H9 (cell line): ENCODE measurements at regions not wholly inside any gene's neighbourhood (a gene's known extent, or its start where the extent isn't known, plus 50 kb on each side); places are given as distances from the start of the nearest gene placed in this dataset.

Source experiments
- DNase-seq: peaks from one replicate; pipeline ENCODE4 v3.0.0-alpha.2; 2017
- H2AFZ ChIP-seq: one replicate; pipeline ENCODE4 v1.6.1; 2013; ENCODE audit warnings: mild to moderate bottlenecking, low read length, control low read depth, moderate library complexity
- H2AK5ac ChIP-seq: 2 replicates; pipeline ENCODE4 v1.6.1; 2013; ENCODE audit warnings: low read length, control low read depth, mixed read lengths; ENCODE audit not compliant: insufficient read length
- H2BK120ac ChIP-seq: one replicate; pipeline ENCODE4 v1.6.1; 2013; ENCODE audit warnings: low read depth, mild to moderate bottlenecking, low read length, control low read depth, inconsistent platforms; ENCODE audit not compliant: poor library complexity, severe bottlenecking
- H2BK12ac ChIP-seq: 2 replicates; pipeline ENCODE4 v1.6.1; 2013; ENCODE audit warnings: low read length, control low read depth, mixed read lengths, low read depth; ENCODE audit not compliant: insufficient read length
- H2BK15ac ChIP-seq: 2 replicates; pipeline ENCODE4 v1.6.1; 2013; ENCODE audit warnings: low read depth, low read length, control low read depth
- H2BK20ac ChIP-seq: one replicate; pipeline ENCODE4 v1.6.1; 2013; ENCODE audit warnings: low read depth, mild to moderate bottlenecking, low read length, control low read depth, inconsistent platforms; ENCODE audit not compliant: poor library complexity, severe bottlenecking
- H2BK5ac ChIP-seq: 2 replicates; pipeline ENCODE4 v1.6.1; 2013; ENCODE audit warnings: low read length, control low read depth, mixed read lengths; ENCODE audit not compliant: insufficient read length
- H3K14ac ChIP-seq: 2 replicates; pipeline ENCODE4 v1.6.1; 2013; ENCODE audit warnings: low read length, control low read depth; ENCODE audit not compliant: insufficient read depth
- H3K18ac ChIP-seq: 2 replicates; pipeline ENCODE4 v1.6.1; 2013; ENCODE audit warnings: low read depth, mild to moderate bottlenecking, mixed read lengths, low read length, control low read depth; ENCODE audit not compliant: insufficient read length
- H3K23ac ChIP-seq: 2 replicates; pipeline ENCODE4 v1.6.1; 2013; ENCODE audit warnings: low read length, control low read depth, mixed read lengths, low read depth; ENCODE audit not compliant: insufficient read length
- H3K23me2 ChIP-seq: 2 replicates; pipeline ENCODE4 v1.6.1; 2013; ENCODE audit warnings: low read depth, mild to moderate bottlenecking, mixed read lengths, low read length, control low read depth; ENCODE audit not compliant: insufficient read length, poor library complexity, severe bottlenecking
- H3K27ac ChIP-seq: 2 replicates; pipeline ENCODE4 v1.5.1; 2013; ENCODE audit warnings: low read length, control low read depth, mixed read lengths, low read depth; ENCODE audit not compliant: insufficient read length
- H3K27me3 ChIP-seq: 2 replicates; pipeline ENCODE4 v1.6.1; 2013; ENCODE audit warnings: low read length, control low read depth, inconsistent platforms; ENCODE audit not compliant: insufficient read depth
- H3K4ac ChIP-seq: 2 replicates; pipeline ENCODE4 v1.6.1; 2013; ENCODE audit warnings: low read depth, mild to moderate bottlenecking, control low read depth, inconsistent platforms, low read length, moderate library complexity
- H3K4me1 ChIP-seq: 2 replicates; pipeline ENCODE4 v1.6.1; 2013; ENCODE audit warnings: low read length, control low read depth, inconsistent platforms; ENCODE audit not compliant: insufficient read depth
- H3K4me2 ChIP-seq: 2 replicates; pipeline ENCODE4 v1.6.1; 2013; ENCODE audit warnings: low read length, control low read depth, mixed read lengths; ENCODE audit not compliant: insufficient read length, insufficient read depth
- H3K56ac ChIP-seq: 2 replicates; pipeline ENCODE4 v1.6.1; 2013; ENCODE audit warnings: low read depth, mild to moderate bottlenecking, mixed read lengths, low read length, control low read depth; ENCODE audit not compliant: insufficient read length
- H3K79me1 ChIP-seq: 2 replicates; pipeline ENCODE4 v1.6.1; 2013; ENCODE audit warnings: low read depth, mild to moderate bottlenecking, moderate library complexity, low read length, control low read depth, inconsistent platforms; ENCODE audit not compliant: insufficient read depth, poor library complexity, severe bottlenecking
- H3K79me2 ChIP-seq: 2 replicates; pipeline ENCODE4 v1.6.1; 2013; ENCODE audit warnings: low read length, control low read depth, inconsistent platforms; ENCODE audit not compliant: insufficient read depth
- H3K9ac ChIP-seq: 2 replicates; pipeline ENCODE4 v1.6.1; 2013; ENCODE audit warnings: low read length, control low read depth, mixed read lengths; ENCODE audit not compliant: insufficient read length; ENCODE audit errors: extremely low read depth
- H3K9me3 ChIP-seq: one replicate; pipeline ENCODE4 v1.6.1; 2013; ENCODE audit warnings: low read depth, low read length, inconsistent platforms; ENCODE audit not compliant: control insufficient read depth
- H3T11ph ChIP-seq: one replicate; pipeline ENCODE4 v1.6.1; 2013; ENCODE audit warnings: mild to moderate bottlenecking, low read length, control low read depth, inconsistent platforms
- H4K20me1 ChIP-seq: one replicate; pipeline ENCODE4 v1.6.1; 2013; ENCODE audit not compliant: control insufficient read depth, insufficient read length, insufficient read depth
- H4K5ac ChIP-seq: 2 replicates; pipeline ENCODE4 v1.6.1; 2013; ENCODE audit warnings: low read depth, mild to moderate bottlenecking, mixed read lengths, low read length, control low read depth; ENCODE audit not compliant: insufficient read length
- H4K8ac ChIP-seq: replicated peaks from 2 replicates; pipeline ENCODE4 v1.6.1; 2013; ENCODE audit warnings: low read length, control low read depth, mixed read lengths, low read depth; ENCODE audit not compliant: insufficient read length
- H4K91ac ChIP-seq: 2 replicates; pipeline ENCODE4 v1.6.1; 2013; ENCODE audit warnings: low read depth, mild to moderate bottlenecking, moderate library complexity, mixed read lengths, low read length, control low read depth; ENCODE audit not compliant: insufficient read length
- H3K27ac Mint-ChIP-seq, 3 experiments: 2 replicates in 2 of 3; 3 replicates in 1 of 3; pipeline ENCODE4 v1.8.0; 2020 to 2021; ENCODE audit warnings: mixed read lengths in 3 of 3, mild to moderate bottlenecking in 1 of 3, moderate library complexity in 1 of 3
- H3K27me3 Mint-ChIP-seq: 2 replicates; pipeline ENCODE4 v1.8.0; 2021; ENCODE audit warnings: low read depth, mild to moderate bottlenecking, moderate library complexity, mixed read lengths
- H3K36me3 Mint-ChIP-seq, 3 experiments: 2 replicates in 2 of 3; 3 replicates in 1 of 3; pipeline ENCODE4 v1.8.0; 2020 to 2021; ENCODE audit warnings: low read depth in 3 of 3, mixed read lengths in 3 of 3; ENCODE audit not compliant: insufficient read depth in 1 of 3
- H3K4me1 Mint-ChIP-seq, 2 experiments: 2 replicates each; pipeline ENCODE4 v1.8.0; 2020; ENCODE audit warnings: mixed read lengths in 2 of 2
- H3K4me3 Mint-ChIP-seq, 2 experiments: 2 replicates in 1 of 2; 3 replicates in 1 of 2; pipeline ENCODE4 v1.8.0; 2020 to 2021; ENCODE audit warnings: mild to moderate bottlenecking in 2 of 2, mixed read lengths in 2 of 2, moderate library complexity in 1 of 2
- H3K9me3 Mint-ChIP-seq, 2 experiments: 2 replicates in 1 of 2; 3 replicates in 1 of 2; pipeline ENCODE4 v1.8.0; 2020; ENCODE audit warnings: mild to moderate bottlenecking in 2 of 2, mixed read lengths in 2 of 2, moderate library complexity in 1 of 2
- WGBS: extraction: QIAGEN DNeasy Blood & Tissue Kit; methylation state at CpG from one replicate; pipeline ENCODE4 v1.1.7; 2013; ENCODE audit warnings: missing lambda C conversion rate, low lambda C conversion rate, mixed read lengths; ENCODE audit not compliant: insufficient read length; ENCODE audit errors: extremely low coverage; 5-methylcytosine and 5-hydroxymethylcytosine counted together
- TF ChIP-seq, protein P1 (sequence below): fragments of 200-600 bp; sonication (generic); conservative IDR thresholded peaks from 3 replicates; pipeline ENCODE4 v1.8.0; 2021; ENCODE audit warnings: antibody characterized with exemption, mild to moderate bottlenecking

GRCh38 chr13:72029981-72030380 lies 163.0 kb upstream of the DACH1 start:
- no peak overlapping the region for H3K4me2 ChIP-seq
- Mint-ChIP-seq H3K4me1 (no peaks in the 10 kb centered on the region), H3K36me3 (peaks cover 0 to 6% (median 0%) of the 10 kb centered on the region in 3 experiments; a peak in 1 of 7 replicates), H3K9me3 (peaks cover 6 to 10% of the 10 kb centered on the region in 2 experiments), H3K27me3 (no peaks in the 10 kb centered on the region), H3K4me3 (no peak overlapping the region), H3K27ac (no peak overlapping the region)
- H3K9ac ChIP-seq, result no peak overlapping the region
- H2BK20ac ChIP-seq, result no peak overlapping the region
- no peak overlapping the region for H2AK5ac ChIP-seq
- no peaks in the 10 kb centered on the region for H4K20me1 ChIP-seq
- H3K4me1 ChIP-seq, result no peaks in the 10 kb centered on the region
- H3K79me2 ChIP-seq, result no peaks in the 10 kb centered on the region
- no peak overlapping the region for H3K14ac ChIP-seq
- H2BK15ac ChIP-seq, result no peak overlapping the region
- H3K23me2 ChIP-seq, result no peaks in the 10 kb centered on the region
- H2BK120ac ChIP-seq, result no peak overlapping the region
- H3K27ac ChIP-seq, result no peak overlapping the region
- H4K91ac ChIP-seq, result no peak overlapping the region
- no peaks in the 10 kb centered on the region for H3K9me3 ChIP-seq
- H2BK12ac ChIP-seq, result no peak overlapping the region
- no peak overlapping the region for H3K56ac ChIP-seq
- no peaks in the 10 kb centered on the region for H3K27me3 ChIP-seq
- H4K8ac ChIP-seq, result no peak overlapping the region
- no peaks in the 10 kb centered on the region for H3K79me1 ChIP-seq
- no peak overlapping the region for H3T11ph ChIP-seq
- H4K5ac ChIP-seq, result no peak overlapping the region
- no peak overlapping the region for H3K18ac ChIP-seq
- H3K23ac ChIP-seq, result no peak overlapping the region
- TF ChIP-seq, protein P1, sequence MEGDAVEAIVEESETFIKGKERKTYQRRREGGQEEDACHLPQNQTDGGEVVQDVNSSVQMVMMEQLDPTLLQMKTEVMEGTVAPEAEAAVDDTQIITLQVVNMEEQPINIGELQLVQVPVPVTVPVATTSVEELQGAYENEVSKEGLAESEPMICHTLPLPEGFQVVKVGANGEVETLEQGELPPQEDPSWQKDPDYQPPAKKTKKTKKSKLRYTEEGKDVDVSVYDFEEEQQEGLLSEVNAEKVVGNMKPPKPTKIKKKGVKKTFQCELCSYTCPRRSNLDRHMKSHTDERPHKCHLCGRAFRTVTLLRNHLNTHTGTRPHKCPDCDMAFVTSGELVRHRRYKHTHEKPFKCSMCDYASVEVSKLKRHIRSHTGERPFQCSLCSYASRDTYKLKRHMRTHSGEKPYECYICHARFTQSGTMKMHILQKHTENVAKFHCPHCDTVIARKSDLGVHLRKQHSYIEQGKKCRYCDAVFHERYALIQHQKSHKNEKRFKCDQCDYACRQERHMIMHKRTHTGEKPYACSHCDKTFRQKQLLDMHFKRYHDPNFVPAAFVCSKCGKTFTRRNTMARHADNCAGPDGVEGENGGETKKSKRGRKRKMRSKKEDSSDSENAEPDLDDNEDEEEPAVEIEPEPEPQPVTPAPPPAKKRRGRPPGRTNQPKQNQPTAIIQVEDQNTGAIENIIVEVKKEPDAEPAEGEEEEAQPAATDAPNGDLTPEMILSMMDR, result no peak
- no peak for DNase-seq
- no CpG with 5 or more reads among the region's 3 CpGs for WGBS
- H2AFZ ChIP-seq, result no peak overlapping the region
- no peak overlapping the region for H3K4ac ChIP-seq
- H2BK5ac ChIP-seq, result no peak overlapping the region
